Sigmoid colon (tissue), 6 donors: ENCODE measurements at regions not wholly inside any gene's neighbourhood (a gene's known extent, or its start where the extent isn't known, plus 50 kb on each side); places are given as distances from the start of the nearest gene placed in this dataset.

Experiments
- DNase-seq: peaks from one replicate; pipeline ENCODE4 v3.0.0-alpha.2; 2019
- H3K27ac ChIP-seq, 4 donors: fragments of 200-600 bp; sonication (generic); one replicate each; pipeline ENCODE4 v1.5.1; 2016 to 2019; ENCODE audit warnings: mild to moderate bottlenecking in 1 of 4
- H3K27me3 ChIP-seq, 3 donors: fragments of 200-600 bp; sonication (generic); one replicate each; pipeline ENCODE4 v1.5.1; 2019; ENCODE audit warnings: mild to moderate bottlenecking in 1 of 3
- H3K36me3 ChIP-seq, 4 donors: fragments of 200-600 bp; sonication (generic); one replicate each; pipeline ENCODE4 v1.5.1; 2016 to 2019
- H3K4me1 ChIP-seq, 4 donors: fragments of 200-600 bp; sonication (generic); one replicate each; pipeline ENCODE4 v1.5.1; 2017 to 2019
- H3K4me3 ChIP-seq, 4 donors: fragments of 200-600 bp; sonication (generic); one replicate each; pipeline ENCODE4 v1.5.1; 2017 to 2019; ENCODE audit warnings: mild to moderate bottlenecking in 2 of 4, moderate library complexity in 1 of 4
- H3K9me3 ChIP-seq, 4 donors: fragments of 200-600 bp in 3 of 4; sonication (generic) in 3 of 4; one replicate each; pipeline versions ENCODE4 v1.5.1 to v1.6.1; 2013 to 2019
- CTCF ChIP-seq, 4 experiments: fragments of 450-650 bp in 3 of 4; fragments of 200-600 bp in 1 of 4; IDR thresholded peaks; one replicate each; pipeline ENCODE4 v1.5.1; 2016 to 2019; ENCODE audit warnings: antibody characterized with exemption in 4 of 4, mild to moderate bottlenecking in 3 of 4, moderate library complexity in 2 of 4
- EP300 ChIP-seq, 4 donors: sonication (generic); formaldehyde crosslinking; IDR thresholded peaks; one replicate each; pipeline ENCODE4 v1.6.1; 2017; ENCODE audit warnings: antibody characterized with exemption in 4 of 4
- POLR2A ChIP-seq, 2 donors: fragments of 450-650 bp; IDR thresholded peaks; one replicate each; pipeline ENCODE4 v1.6.1; 2016; ENCODE audit warnings: antibody characterized with exemption in 2 of 2, mild to moderate bottlenecking in 2 of 2, moderate library complexity in 2 of 2
- POLR2AphosphoS5 ChIP-seq, 4 donors: sonication (generic); formaldehyde crosslinking; IDR thresholded peaks; one replicate each; pipeline ENCODE4 v1.6.1; 2017; ENCODE audit warnings: antibody characterized with exemption in 4 of 4
- WGBS, 2 donors: extraction: QIAGEN DNeasy Blood & Tissue Kit; methylation state at CpG; one replicate each; pipeline ENCODE4 v1.1.7; 2013; 5-methylcytosine and 5-hydroxymethylcytosine counted together
- intact Hi-C: fragments of 100-400 bp; cut with DNase I; formaldehyde crosslinking; loops from one replicate; pipeline ENCODE4 v1.15.1; 2023
- donor health status: healthy with polysubstance abuse.
- donor health status: healthy.

DNA sequence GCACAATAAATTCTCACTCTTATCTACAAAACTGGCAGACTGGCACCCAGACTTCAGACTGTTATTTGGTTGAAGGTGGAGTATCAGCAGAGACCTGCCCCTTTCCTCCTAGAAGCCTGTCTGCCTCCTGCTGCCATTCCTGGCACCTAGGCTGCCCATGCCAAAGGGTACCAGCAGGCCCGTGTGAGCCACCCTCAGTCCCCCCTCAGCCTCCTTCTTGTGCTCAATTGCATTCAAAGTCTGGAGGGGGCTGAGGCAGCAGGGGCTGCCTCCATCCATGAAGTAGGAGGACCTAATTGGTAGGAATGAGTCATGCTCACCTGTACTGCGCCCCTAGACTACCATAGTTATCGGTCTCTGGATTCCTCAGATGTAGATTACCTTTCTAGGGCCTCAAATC, 440.9 kb upstream of the GRM3 start:
- Histone ChIP-seq H3K4me1 (no peaks in the 10 kb centered on the region), H3K27ac (no peak overlapping the region), H3K9me3 (peaks cover 0 to 3% (median 0%) of the 10 kb centered on the region in 4 donors), H3K4me3 (no peak overlapping the region), H3K27me3 (no peaks in the 10 kb centered on the region), H3K36me3 (no peaks in the 10 kb centered on the region)
- intact Hi-C loops: no loop called here
- TF ChIP-seq POLR2AphosphoS5 (IDR thresholded peaks at IDR 0.05) (no peak), CTCF (IDR thresholded peaks at IDR 0.05) (no peak), EP300 (IDR thresholded peaks at IDR 0.05) (no peak)
- no peak for DNase-seq
- WGBS, 2 donors: 34 to 70% methylated on average over 3 of the region's 3 CpGs

- Histone ChIP-seq H3K4me3 (no peak overlapping the region), H3K36me3 (no peaks in the 10 kb centered on the region), H3K27ac (no peak overlapping the region), H3K9me3 (peaks cover 0 to 3% (median 0%) of the 10 kb centered on the region in 4 donors), H3K4me1 (no peaks in the 10 kb centered on the region), H3K27me3 (no peaks in the 10 kb centered on the region)
- intact Hi-C loops: no loop called here
- WGBS, 2 donors: 84 to 92% methylated on average over 5 of the region's 5 CpGs
- TF ChIP-seq CTCF (IDR thresholded peaks at IDR 0.05): no peak
- TF ChIP-seq POLR2A (IDR thresholded peaks at IDR 0.05): no peak
- TF ChIP-seq EP300 (IDR thresholded peaks at IDR 0.05): no peak
- no peak for TF ChIP-seq POLR2AphosphoS5 (IDR thresholded peaks at IDR 0.05)
- DNase-seq: no peak
Measured at GRCh38 chr7:86201767-86202166, 441.9 kb upstream of the GRM3 start.

- 35 to 68% methylated on average over 3 of the region's 3 CpGs for WGBS, 2 donors
- Histone ChIP-seq H3K4me1 (no peaks in the 10 kb centered on the region), H3K27me3 (no peaks in the 10 kb centered on the region), H3K27ac (no peak overlapping the region), H3K9me3 (peaks cover 0 to 3% (median 0%) of the 10 kb centered on the region in 4 donors), H3K36me3 (no peaks in the 10 kb centered on the region), H3K4me3 (no peak overlapping the region)
- DNase-seq: no peak
- intact Hi-C loops: no loop called here
- TF ChIP-seq CTCF (IDR thresholded peaks at IDR 0.05) (no peak), POLR2AphosphoS5 (IDR thresholded peaks at IDR 0.05) (no peak), EP300 (IDR thresholded peaks at IDR 0.05) (no peak), POLR2A (IDR thresholded peaks at IDR 0.05) (no peak)
Measured at GRCh38 chr7:86199881-86200614, 443.7 kb upstream of the GRM3 start.

DNA sequence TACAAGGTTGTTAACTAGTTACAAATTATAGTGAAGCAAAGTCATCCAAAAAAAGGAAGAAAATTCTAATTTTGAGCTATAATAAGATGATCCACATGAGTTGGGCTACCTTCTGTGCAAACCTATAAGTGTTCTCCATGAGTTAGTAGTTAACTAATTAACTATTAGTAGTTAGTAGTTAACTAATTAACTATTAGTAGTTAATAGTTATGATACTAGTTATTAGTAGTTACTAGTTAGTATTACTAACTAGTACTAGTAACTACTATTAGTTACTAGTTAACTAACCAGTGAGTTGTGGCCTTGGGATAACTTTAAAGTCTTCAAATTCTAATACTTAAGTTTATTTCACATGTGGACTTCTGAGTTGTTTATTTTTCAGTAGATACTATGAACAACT, 453.4 kb upstream of the GRM3 start:
- Histone ChIP-seq H3K4me3 (no peak overlapping the region), H3K27me3 (no peaks in the 10 kb centered on the region), H3K4me1 (no peaks in the 10 kb centered on the region), H3K27ac (no peak overlapping the region), H3K9me3 (no peaks in the 10 kb centered on the region), H3K36me3 (no peaks in the 10 kb centered on the region)
- no peak for TF ChIP-seq EP300 (IDR thresholded peaks at IDR 0.05)
- TF ChIP-seq POLR2AphosphoS5 (IDR thresholded peaks at IDR 0.05): no peak
- no peak for TF ChIP-seq POLR2A (IDR thresholded peaks at IDR 0.05)
- no peak for TF ChIP-seq CTCF (IDR thresholded peaks at IDR 0.05)
- DNase-seq: no peak
- intact Hi-C loops: no loop called here

GRCh38 chr7:86181474-86181873, 462.2 kb upstream of the GRM3 start:
- Histone ChIP-seq H3K27me3 (no peaks in the 10 kb centered on the region), H3K27ac (no peak overlapping the region), H3K36me3 (no peaks in the 10 kb centered on the region), H3K9me3 (peaks cover 0 to 3% (median 0%) of the 10 kb centered on the region in 4 donors), H3K4me3 (no peak overlapping the region), H3K4me1 (no peaks in the 10 kb centered on the region)
- 75 to 94% methylated on average over 3 of the region's 3 CpGs for WGBS, 2 donors
- intact Hi-C loops: no loop called here
- TF ChIP-seq CTCF (IDR thresholded peaks at IDR 0.05) (no peak), POLR2A (IDR thresholded peaks at IDR 0.05) (no peak), POLR2AphosphoS5 (IDR thresholded peaks at IDR 0.05) (no peak), EP300 (IDR thresholded peaks at IDR 0.05) (no peak)
- DNase-seq: no peak
